ENCODE measurements at regions not wholly inside any gene's neighbourhood (a gene's known extent, or its start where the extent isn't known, plus 50 kb on each side); places are given as distances from the start of the nearest gene placed in this dataset.

GRCh38 chr18:29838556-29838955 is 1204.0 kb downstream of the DSC3 start:
- Histone ChIP-seq H3K27ac (ENCODE audit: insufficient read depth, low read depth, low read length, poor library complexity, severe bottlenecking) (no peak overlapping the region), H3K4me3 (ENCODE audit: insufficient read depth, low read depth, low read length) (no peak overlapping the region), H3K27me3 (ENCODE audit: control insufficient read depth, insufficient read depth, low read length, poor library complexity, severe bottlenecking) (no peaks in the 10 kb centered on the region), H3K9me3 (ENCODE audit: control insufficient read depth, low read length) (no peaks in the 10 kb centered on the region), H3K36me3 (ENCODE audit: control insufficient read depth, insufficient read depth, low read length) (no peaks in the 10 kb centered on the region), H3K4me1 (ENCODE audit: control insufficient read depth, insufficient read depth, low read length) (no peaks in the 10 kb centered on the region)
- WGBS, 2 experiments: 83 to 94% methylated on average over 1 of the region's 1 CpG

- H3K4me1 ChIP-seq (ENCODE audit: control insufficient read depth, insufficient read depth, low read length): no peaks in the 10 kb centered on the region
- no peak overlapping the region for H3K27ac ChIP-seq (ENCODE audit: insufficient read depth, low read depth, low read length, poor library complexity, severe bottlenecking)
- H3K4me3 ChIP-seq (ENCODE audit: insufficient read depth, low read depth, low read length): no peak overlapping the region
- H3K9me3 ChIP-seq (ENCODE audit: control insufficient read depth, low read length): no peaks in the 10 kb centered on the region
- H3K36me3 ChIP-seq (ENCODE audit: control insufficient read depth, insufficient read depth, low read length): no peaks in the 10 kb centered on the region
- 100% methylated on average over 1 of the region's 1 CpG; no CpG with 5 or more reads in 1 of the 2 experiments for WGBS, 2 experiments
- no peaks in the 10 kb centered on the region for H3K27me3 ChIP-seq (ENCODE audit: control insufficient read depth, insufficient read depth, low read length, poor library complexity, severe bottlenecking)
These were observed 1218.9 kb downstream of the DSC3 start for GRCh38 chr18:29823671-29824070.

GRCh38 chr18:29821544-29821943 is 1221.0 kb downstream of the DSC3 start:
- no peaks in the 10 kb centered on the region for H3K27me3 ChIP-seq (ENCODE audit: control insufficient read depth, insufficient read depth, low read length, poor library complexity, severe bottlenecking)
- H3K27ac ChIP-seq (ENCODE audit: insufficient read depth, low read depth, low read length, poor library complexity, severe bottlenecking): no peak overlapping the region
- no CpG with 5 or more reads among the region's 1 CpG for WGBS, 2 experiments
- H3K4me1 ChIP-seq (ENCODE audit: control insufficient read depth, insufficient read depth, low read length): no peaks in the 10 kb centered on the region
- no peaks in the 10 kb centered on the region for H3K9me3 ChIP-seq (ENCODE audit: control insufficient read depth, low read length)
- H3K4me3 ChIP-seq (ENCODE audit: insufficient read depth, low read depth, low read length): no peak overlapping the region
- H3K36me3 ChIP-seq (ENCODE audit: control insufficient read depth, insufficient read depth, low read length): no peaks in the 10 kb centered on the region

DNA sequence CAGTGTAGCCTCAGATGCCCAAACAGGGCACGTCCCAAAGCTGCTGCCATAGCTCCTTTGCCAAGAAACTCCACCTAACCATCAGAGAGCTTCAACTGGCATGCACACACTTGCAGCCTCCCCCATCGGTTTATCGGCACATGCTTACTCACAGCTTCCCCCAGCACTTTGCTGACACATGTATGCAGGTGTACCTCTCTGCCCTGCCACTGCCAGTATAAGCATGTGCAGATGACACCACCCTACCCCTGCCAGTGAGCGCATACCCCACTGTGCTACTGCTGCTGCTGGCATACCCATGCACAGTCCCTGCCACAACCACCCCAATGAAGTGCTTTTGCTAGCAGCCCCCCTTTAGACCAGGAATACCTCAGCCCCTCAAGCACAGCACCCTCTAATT is 1231.0 kb downstream of the DSC3 start:
- WGBS, 2 experiments: 94 to 97% methylated on average over 4 of the region's 4 CpGs
- Histone ChIP-seq H3K36me3 (ENCODE audit: control insufficient read depth, insufficient read depth, low read length) (no peaks in the 10 kb centered on the region), H3K27me3 (ENCODE audit: control insufficient read depth, insufficient read depth, low read length, poor library complexity, severe bottlenecking) (no peaks in the 10 kb centered on the region), H3K4me1 (ENCODE audit: control insufficient read depth, insufficient read depth, low read length) (no peaks in the 10 kb centered on the region), H3K9me3 (ENCODE audit: control insufficient read depth, low read length) (no peaks in the 10 kb centered on the region), H3K4me3 (ENCODE audit: insufficient read depth, low read depth, low read length) (no peak overlapping the region), H3K27ac (ENCODE audit: insufficient read depth, low read depth, low read length, poor library complexity, severe bottlenecking) (no peak overlapping the region)

GRCh38 chr18:29780816-29781215 is 1261.7 kb downstream of the DSC3 start:
- Histone ChIP-seq H3K4me1 (ENCODE audit: control insufficient read depth, insufficient read depth, low read length) (peaks cover 7% of the 10 kb centered on the region), H3K9me3 (ENCODE audit: control insufficient read depth, low read length) (no peaks in the 10 kb centered on the region), H3K36me3 (ENCODE audit: control insufficient read depth, insufficient read depth, low read length) (no peaks in the 10 kb centered on the region), H3K4me3 (ENCODE audit: insufficient read depth, low read depth, low read length) (no peak overlapping the region), H3K27me3 (ENCODE audit: control insufficient read depth, insufficient read depth, low read length, poor library complexity, severe bottlenecking) (no peaks in the 10 kb centered on the region), H3K27ac (ENCODE audit: insufficient read depth, low read depth, low read length, poor library complexity, severe bottlenecking) (peak overlapping the region; percentile 19)
- WGBS, 2 experiments: 0 to 22% methylated on average over 1 of the region's 1 CpG

DNA sequence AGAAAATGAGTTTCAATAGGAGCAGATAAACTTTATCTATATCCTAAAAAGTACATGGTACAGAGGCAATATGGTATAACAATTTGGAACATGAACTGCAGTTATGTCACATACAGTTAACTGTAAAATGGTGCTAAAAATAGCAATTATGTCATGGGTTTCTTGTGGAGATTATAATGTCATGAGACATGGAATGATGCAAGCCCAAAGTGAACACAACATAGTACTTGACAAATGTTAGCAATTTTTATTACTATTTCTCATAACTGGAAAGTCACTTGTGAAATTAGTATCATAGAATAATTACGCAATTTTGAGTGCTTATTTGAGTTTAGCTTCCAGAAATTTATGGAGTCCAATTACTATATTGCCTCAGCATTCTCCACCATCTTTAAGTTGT is 1263.4 kb downstream of the DSC3 start:
- 100% methylated on average over 1 of the region's 1 CpG; no CpG with 5 or more reads in 1 of the 2 experiments for WGBS, 2 experiments
- Histone ChIP-seq H3K4me3 (ENCODE audit: insufficient read depth, low read depth, low read length) (no peak overlapping the region), H3K4me1 (ENCODE audit: control insufficient read depth, insufficient read depth, low read length) (peaks cover 7% of the 10 kb centered on the region), H3K9me3 (ENCODE audit: control insufficient read depth, low read length) (no peaks in the 10 kb centered on the region), H3K27ac (ENCODE audit: insufficient read depth, low read depth, low read length, poor library complexity, severe bottlenecking) (no peak overlapping the region), H3K27me3 (ENCODE audit: control insufficient read depth, insufficient read depth, low read length, poor library complexity, severe bottlenecking) (no peaks in the 10 kb centered on the region), H3K36me3 (ENCODE audit: control insufficient read depth, insufficient read depth, low read length) (no peaks in the 10 kb centered on the region)

DNA sequence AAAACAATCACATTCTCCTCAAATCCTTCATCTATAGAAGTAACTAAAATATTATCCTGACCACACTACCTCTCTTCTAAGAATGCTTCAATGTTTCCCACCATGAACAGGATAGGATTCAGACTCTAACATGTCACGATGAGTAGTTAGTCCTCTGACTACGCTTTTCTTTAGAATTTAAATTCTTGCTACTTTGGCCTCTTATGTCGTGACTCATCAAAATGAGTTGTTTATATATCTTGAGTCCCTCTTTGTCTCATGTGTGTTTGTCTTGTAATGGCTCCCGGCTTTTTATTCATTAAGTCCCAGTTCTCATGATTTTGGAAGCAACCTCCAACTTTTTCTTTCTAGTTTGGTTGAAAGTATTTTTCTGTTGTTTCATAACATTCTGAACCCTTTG is 1289.2 kb downstream of the DSC3 start:
- H3K36me3 ChIP-seq (ENCODE audit: control insufficient read depth, insufficient read depth, low read length): no peaks in the 10 kb centered on the region
- H3K27me3 ChIP-seq (ENCODE audit: control insufficient read depth, insufficient read depth, low read length, poor library complexity, severe bottlenecking): no peaks in the 10 kb centered on the region
- H3K4me3 ChIP-seq (ENCODE audit: insufficient read depth, low read depth, low read length): no peak overlapping the region
- no peaks in the 10 kb centered on the region for H3K9me3 ChIP-seq (ENCODE audit: control insufficient read depth, low read length)
- WGBS, 2 experiments: 98 to 100% methylated on average over 4 of the region's 4 CpGs
- H3K4me1 ChIP-seq (ENCODE audit: control insufficient read depth, insufficient read depth, low read length): no peaks in the 10 kb centered on the region
- no peak overlapping the region for H3K27ac ChIP-seq (ENCODE audit: insufficient read depth, low read depth, low read length, poor library complexity, severe bottlenecking)

DNA sequence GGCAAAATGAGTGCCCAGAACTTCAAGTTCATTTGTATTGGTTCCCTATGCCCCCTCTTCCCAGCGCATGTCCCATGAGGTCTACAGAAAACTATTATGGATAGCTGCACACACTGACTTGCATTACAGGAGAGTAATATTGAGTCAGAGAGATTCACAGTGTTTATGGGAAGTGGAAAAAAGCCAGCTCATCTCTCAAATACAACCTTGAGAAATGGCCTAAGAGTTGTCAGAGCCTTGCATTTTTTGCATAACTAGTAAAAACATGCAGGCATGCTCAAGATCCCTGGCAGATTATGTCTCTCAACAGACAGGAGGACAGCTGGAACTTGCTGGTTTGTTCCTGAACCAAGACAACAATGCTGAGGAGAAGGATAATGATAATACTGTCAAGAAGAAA is 1292.8 kb downstream of the DSC3 start:
- Histone ChIP-seq H3K4me1 (ENCODE audit: control insufficient read depth, insufficient read depth, low read length) (no peaks in the 10 kb centered on the region), H3K4me3 (ENCODE audit: insufficient read depth, low read depth, low read length) (no peak overlapping the region), H3K27ac (ENCODE audit: insufficient read depth, low read depth, low read length, poor library complexity, severe bottlenecking) (no peak overlapping the region), H3K27me3 (ENCODE audit: control insufficient read depth, insufficient read depth, low read length, poor library complexity, severe bottlenecking) (no peaks in the 10 kb centered on the region), H3K36me3 (ENCODE audit: control insufficient read depth, insufficient read depth, low read length) (no peaks in the 10 kb centered on the region), H3K9me3 (ENCODE audit: control insufficient read depth, low read length) (no peaks in the 10 kb centered on the region)
- WGBS, 2 experiments: 96 to 100% methylated on average over 1 of the region's 1 CpG

DNA sequence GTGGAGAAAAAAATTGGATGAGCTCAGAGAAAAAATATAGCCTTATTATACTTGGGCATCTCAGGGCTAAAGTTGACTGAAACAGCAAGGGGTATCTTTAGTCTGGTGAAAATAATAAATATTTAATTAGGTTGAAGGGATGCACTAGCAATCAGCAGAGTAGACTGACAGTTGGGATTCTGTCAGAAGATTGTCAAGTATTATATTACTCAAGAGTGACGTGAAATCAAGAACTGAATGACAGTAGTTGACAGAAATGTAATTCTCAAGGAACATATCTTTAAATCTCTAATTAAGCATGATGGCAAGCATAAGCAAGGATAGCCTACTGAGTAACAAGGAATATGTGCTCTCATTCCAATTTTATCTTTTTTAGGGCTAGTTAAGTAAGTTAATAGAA is 1301.1 kb downstream of the DSC3 start:
- Histone ChIP-seq H3K4me3 (ENCODE audit: insufficient read depth, low read depth, low read length) (no peak overlapping the region), H3K4me1 (ENCODE audit: control insufficient read depth, insufficient read depth, low read length) (no peaks in the 10 kb centered on the region), H3K27me3 (ENCODE audit: control insufficient read depth, insufficient read depth, low read length, poor library complexity, severe bottlenecking) (no peaks in the 10 kb centered on the region), H3K9me3 (ENCODE audit: control insufficient read depth, low read length) (no peaks in the 10 kb centered on the region), H3K36me3 (ENCODE audit: control insufficient read depth, insufficient read depth, low read length) (no peaks in the 10 kb centered on the region), H3K27ac (ENCODE audit: insufficient read depth, low read depth, low read length, poor library complexity, severe bottlenecking) (no peak overlapping the region)
- 100% methylated on average over 1 of the region's 1 CpG; no CpG with 5 or more reads in 1 of the 2 experiments for WGBS, 2 experiments

GRCh38 chr18:29737620-29738019 is 1304.9 kb downstream of the DSC3 start:
- H3K9me3 ChIP-seq (ENCODE audit: control insufficient read depth, low read length): no peaks in the 10 kb centered on the region
- WGBS, 2 experiments: 94 to 95% methylated on average over 4 of the region's 4 CpGs
- no peak overlapping the region for H3K27ac ChIP-seq (ENCODE audit: insufficient read depth, low read depth, low read length, poor library complexity, severe bottlenecking)
- H3K27me3 ChIP-seq (ENCODE audit: control insufficient read depth, insufficient read depth, low read length, poor library complexity, severe bottlenecking): no peaks in the 10 kb centered on the region
- H3K4me3 ChIP-seq (ENCODE audit: insufficient read depth, low read depth, low read length): no peak overlapping the region
- H3K4me1 ChIP-seq (ENCODE audit: control insufficient read depth, insufficient read depth, low read length): no peaks in the 10 kb centered on the region
- H3K36me3 ChIP-seq (ENCODE audit: control insufficient read depth, insufficient read depth, low read length): no peaks in the 10 kb centered on the region

GRCh38 chr18:29737190-29737589 is 1305.4 kb downstream of the DSC3 start:
- Histone ChIP-seq H3K4me1 (ENCODE audit: control insufficient read depth, insufficient read depth, low read length) (no peaks in the 10 kb centered on the region), H3K9me3 (ENCODE audit: control insufficient read depth, low read length) (no peaks in the 10 kb centered on the region), H3K36me3 (ENCODE audit: control insufficient read depth, insufficient read depth, low read length) (no peaks in the 10 kb centered on the region), H3K4me3 (ENCODE audit: insufficient read depth, low read depth, low read length) (no peak overlapping the region), H3K27ac (ENCODE audit: insufficient read depth, low read depth, low read length, poor library complexity, severe bottlenecking) (no peak overlapping the region), H3K27me3 (ENCODE audit: control insufficient read depth, insufficient read depth, low read length, poor library complexity, severe bottlenecking) (no peaks in the 10 kb centered on the region)
- 63 to 98% methylated on average over 2 to 3 of the region's 3 CpGs for WGBS, 2 experiments
